ENCODE measurements at regions not wholly inside any gene's neighbourhood (a gene's known extent, or its start where the extent isn't known, plus 50 kb on each side); places are given as distances from the start of the nearest gene placed in this dataset.

- Histone ChIP-seq H3K4me2 (no peak overlapping the region), H3K79me2 (no peaks in the 10 kb centered on the region), H3K9me3 (ENCODE audit: low read depth) (no peaks in the 10 kb centered on the region), H3K36me3 (replicated peaks; ENCODE audit: insufficient read depth, low read depth) (no peaks in the 10 kb centered on the region), H3K27ac (no peak overlapping the region), H3K4me3 (no peak overlapping the region), H3K4me1 (ENCODE audit: insufficient read depth) (no peaks in the 10 kb centered on the region), H3K9me2 (replicated peaks; ENCODE audit: insufficient read depth) (no peaks in the 10 kb centered on the region), H2AFZ (no peak overlapping the region), H3K27me3 (no peaks in the 10 kb centered on the region), H4K20me1 (ENCODE audit: insufficient read depth, poor library complexity, severe bottlenecking) (no peaks in the 10 kb centered on the region)
- TF ChIP-seq CTCF (IDR thresholded peaks at IDR 0.05; ENCODE audit: poor library complexity) (no peak), EZH2phosphoT487 (IDR thresholded peaks at IDR 0.05; ENCODE audit: low read depth, severe bottlenecking, unreplicated experiment) (no peak)
- no peak for DNase-seq (ENCODE audit: low spot score)
Measured at GRCh38 chr4:152024881-152025280, 264.1 kb upstream of the GATB start.

DNA sequence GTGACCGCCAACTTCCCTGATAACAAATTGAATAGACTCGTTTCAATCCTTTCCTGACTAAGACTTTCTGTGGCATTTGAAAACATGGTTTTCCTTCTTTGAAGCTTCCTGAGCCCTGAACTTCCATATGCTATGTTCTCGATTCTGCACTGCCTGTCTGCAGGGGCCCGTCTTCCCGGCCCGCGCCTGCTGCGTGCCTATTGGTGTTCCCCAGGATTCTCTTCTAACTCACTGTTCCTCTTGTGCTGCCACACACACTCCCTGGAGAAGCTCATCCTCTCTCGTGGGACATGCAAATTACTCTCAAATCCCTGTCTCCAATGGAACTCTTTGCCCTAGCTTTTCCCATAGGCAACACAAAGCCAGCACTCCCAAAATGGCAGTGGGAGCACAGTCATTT is 262.9 kb upstream of the GATB start:
- no peak overlapping the region for H2AFZ ChIP-seq
- no peak for DNase-seq (ENCODE audit: low spot score)
- no peaks in the 10 kb centered on the region for H3K27me3 ChIP-seq
- no peak overlapping the region for H3K27ac ChIP-seq
- WGBS (ENCODE audit: low lambda C conversion rate, missing lambda C conversion rate): 87% methylated on average over 9 of the region's 9 CpGs
- H3K4me2 ChIP-seq: no peak overlapping the region
- H3K36me3 ChIP-seq (replicated peaks; ENCODE audit: insufficient read depth, low read depth): no peaks in the 10 kb centered on the region
- no peaks in the 10 kb centered on the region for H3K79me2 ChIP-seq
- H3K4me3 ChIP-seq: no peak overlapping the region
- no peaks in the 10 kb centered on the region for H3K4me1 ChIP-seq (ENCODE audit: insufficient read depth)
- TF ChIP-seq EZH2phosphoT487 (IDR thresholded peaks at IDR 0.05; ENCODE audit: low read depth, severe bottlenecking, unreplicated experiment) (no peak), EZH2 (IDR thresholded peaks at IDR 0.05; ENCODE audit: borderline replicate concordance) (no peak), CTCF (IDR thresholded peaks at IDR 0.05; ENCODE audit: poor library complexity) (no peak)
- H3K9me2 ChIP-seq (replicated peaks; ENCODE audit: insufficient read depth): no peaks in the 10 kb centered on the region
- no peaks in the 10 kb centered on the region for H3K9me3 ChIP-seq (ENCODE audit: low read depth)
- no peaks in the 10 kb centered on the region for H4K20me1 ChIP-seq (ENCODE audit: insufficient read depth, poor library complexity, severe bottlenecking)

DNA sequence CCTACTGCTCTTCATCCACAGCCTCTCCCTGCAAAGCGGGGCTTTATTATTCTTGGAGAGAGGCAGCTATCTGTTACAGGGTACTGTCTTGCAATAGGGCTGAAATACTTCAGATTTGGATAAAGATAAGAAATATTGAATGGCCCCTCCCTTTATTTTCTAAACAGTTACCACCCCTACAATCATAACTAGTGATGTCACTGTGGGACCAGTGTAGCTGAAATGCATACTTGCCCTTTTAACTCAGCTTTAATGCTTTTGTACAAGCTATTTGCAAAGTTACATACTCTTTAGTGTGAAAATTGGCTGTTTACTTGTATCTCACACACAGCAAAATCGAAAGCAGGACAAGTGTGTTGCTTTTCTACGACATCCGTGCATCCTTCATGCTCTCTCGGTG is 261.7 kb upstream of the GATB start:
- no peak overlapping the region for H3K4me2 ChIP-seq
- H2AFZ ChIP-seq: no peak overlapping the region
- H3K9me2 ChIP-seq (replicated peaks; ENCODE audit: insufficient read depth): no peaks in the 10 kb centered on the region
- H3K27ac ChIP-seq: no peak overlapping the region
- no peak for DNase-seq (ENCODE audit: low spot score)
- no peaks in the 10 kb centered on the region for H3K9me3 ChIP-seq (ENCODE audit: low read depth)
- no peaks in the 10 kb centered on the region for H3K4me1 ChIP-seq (ENCODE audit: insufficient read depth)
- TF ChIP-seq EZH2 (IDR thresholded peaks at IDR 0.05; ENCODE audit: borderline replicate concordance) (no peak), EZH2phosphoT487 (IDR thresholded peaks at IDR 0.05; ENCODE audit: low read depth, severe bottlenecking, unreplicated experiment) (no peak), CTCF (IDR thresholded peaks at IDR 0.05; ENCODE audit: poor library complexity) (no peak)
- no peak overlapping the region for H3K4me3 ChIP-seq
- H3K36me3 ChIP-seq (replicated peaks; ENCODE audit: insufficient read depth, low read depth): no peaks in the 10 kb centered on the region
- WGBS (ENCODE audit: low lambda C conversion rate, missing lambda C conversion rate): 97% methylated on average over 5 of the region's 5 CpGs
- no peaks in the 10 kb centered on the region for H3K79me2 ChIP-seq
- H4K20me1 ChIP-seq (ENCODE audit: insufficient read depth, poor library complexity, severe bottlenecking): no peaks in the 10 kb centered on the region
- no peaks in the 10 kb centered on the region for H3K27me3 ChIP-seq

DNA sequence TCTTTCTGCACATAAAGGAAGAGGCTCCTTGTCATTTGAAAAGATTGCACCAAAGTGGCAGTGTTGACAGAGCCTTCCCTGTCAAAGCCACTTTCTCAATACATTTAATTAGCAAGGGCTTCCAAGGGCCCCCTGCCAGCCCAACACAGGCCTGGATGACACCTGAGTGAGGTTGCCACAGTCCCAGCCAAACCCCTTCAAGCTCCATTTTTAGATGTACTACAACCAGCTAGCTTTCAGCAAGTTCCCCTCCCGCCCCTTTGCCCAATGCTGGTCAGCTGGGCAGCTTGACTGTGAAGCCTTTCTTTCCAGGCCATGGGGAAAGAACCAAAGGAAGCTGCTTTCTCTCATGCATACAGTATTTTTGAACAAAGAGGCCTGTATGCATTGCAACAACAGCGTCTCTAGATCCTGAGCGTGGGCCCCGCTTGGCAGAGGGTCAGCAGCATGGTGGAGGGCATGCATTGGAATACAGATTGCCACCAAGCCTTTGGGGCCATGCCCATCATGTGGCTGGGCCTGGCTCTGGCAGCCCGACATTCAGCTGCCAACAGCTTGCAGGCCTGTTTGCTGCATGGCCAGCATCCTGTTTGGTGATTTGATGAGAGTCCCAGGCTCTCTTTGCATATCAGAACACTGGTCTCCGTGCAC is 261.1 kb upstream of the GATB start:
- Histone ChIP-seq H4K20me1 (ENCODE audit: insufficient read depth, poor library complexity, severe bottlenecking) (no peaks in the 10 kb centered on the region), H3K4me2 (no peak overlapping the region), H3K9me2 (replicated peaks; ENCODE audit: insufficient read depth) (no peaks in the 10 kb centered on the region), H3K27ac (no peak overlapping the region), H3K4me1 (ENCODE audit: insufficient read depth) (no peaks in the 10 kb centered on the region), H3K4me3 (no peak overlapping the region), H2AFZ (no peak overlapping the region), H3K9me3 (ENCODE audit: low read depth) (no peaks in the 10 kb centered on the region), H3K79me2 (no peaks in the 10 kb centered on the region), H3K36me3 (replicated peaks; ENCODE audit: insufficient read depth, low read depth) (no peaks in the 10 kb centered on the region), H3K27me3 (no peaks in the 10 kb centered on the region)
- TF ChIP-seq CTCF (IDR thresholded peaks at IDR 0.05; ENCODE audit: poor library complexity): no peak
- no peak for TF ChIP-seq EZH2phosphoT487 (IDR thresholded peaks at IDR 0.05; ENCODE audit: low read depth, severe bottlenecking, unreplicated experiment)
- no peak for TF ChIP-seq EZH2 (IDR thresholded peaks at IDR 0.05; ENCODE audit: borderline replicate concordance)
- WGBS (ENCODE audit: low lambda C conversion rate, missing lambda C conversion rate): 96% methylated on average over 6 of the region's 6 CpGs
- no peak for DNase-seq (ENCODE audit: low spot score)

Data from hepatocyte (in vitro differentiated cells).